ENCODE measurements at regions not wholly inside any gene's neighbourhood (a gene's known extent, or its start where the extent isn't known, plus 50 kb on each side); places are given as distances from the start of the nearest gene placed in this dataset.

DNA sequence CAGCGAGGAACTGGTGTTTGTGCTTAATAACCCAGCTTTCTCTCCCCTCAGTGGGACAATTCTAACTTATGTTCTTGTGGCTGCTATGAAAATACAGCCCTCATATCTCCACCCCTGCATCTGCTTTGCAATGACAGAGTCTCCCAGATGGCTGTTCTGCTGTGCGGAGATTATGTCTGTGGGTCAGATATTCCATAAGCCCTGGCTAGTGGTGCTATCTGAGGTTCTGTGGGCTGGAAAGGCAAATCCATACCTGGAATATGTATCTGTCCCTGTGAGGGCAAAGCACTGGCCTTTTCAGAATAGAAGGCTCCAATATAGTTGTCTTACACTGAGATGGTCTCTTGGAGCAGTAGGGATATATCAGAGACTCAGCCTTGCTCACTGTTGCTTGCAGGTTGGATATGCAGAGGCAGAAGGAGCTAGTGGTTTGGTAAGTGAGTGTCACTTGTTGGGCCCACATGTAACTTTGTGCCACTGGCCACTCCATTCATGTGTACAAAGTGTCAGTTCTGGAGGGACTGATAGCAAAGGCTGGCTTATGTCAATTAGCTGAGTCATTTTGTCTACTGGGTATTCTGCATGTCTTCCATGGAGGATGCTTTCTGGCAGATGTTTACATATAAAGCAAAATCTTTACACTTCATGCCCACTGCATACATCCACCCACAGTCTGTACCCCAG lies 246.6 kb downstream of the FAM76B start:
- TF ChIP-seq POLR2A (IDR thresholded peaks at IDR 0.05): no peak
- TF ChIP-seq, protein P1, sequence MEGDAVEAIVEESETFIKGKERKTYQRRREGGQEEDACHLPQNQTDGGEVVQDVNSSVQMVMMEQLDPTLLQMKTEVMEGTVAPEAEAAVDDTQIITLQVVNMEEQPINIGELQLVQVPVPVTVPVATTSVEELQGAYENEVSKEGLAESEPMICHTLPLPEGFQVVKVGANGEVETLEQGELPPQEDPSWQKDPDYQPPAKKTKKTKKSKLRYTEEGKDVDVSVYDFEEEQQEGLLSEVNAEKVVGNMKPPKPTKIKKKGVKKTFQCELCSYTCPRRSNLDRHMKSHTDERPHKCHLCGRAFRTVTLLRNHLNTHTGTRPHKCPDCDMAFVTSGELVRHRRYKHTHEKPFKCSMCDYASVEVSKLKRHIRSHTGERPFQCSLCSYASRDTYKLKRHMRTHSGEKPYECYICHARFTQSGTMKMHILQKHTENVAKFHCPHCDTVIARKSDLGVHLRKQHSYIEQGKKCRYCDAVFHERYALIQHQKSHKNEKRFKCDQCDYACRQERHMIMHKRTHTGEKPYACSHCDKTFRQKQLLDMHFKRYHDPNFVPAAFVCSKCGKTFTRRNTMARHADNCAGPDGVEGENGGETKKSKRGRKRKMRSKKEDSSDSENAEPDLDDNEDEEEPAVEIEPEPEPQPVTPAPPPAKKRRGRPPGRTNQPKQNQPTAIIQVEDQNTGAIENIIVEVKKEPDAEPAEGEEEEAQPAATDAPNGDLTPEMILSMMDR (IDR thresholded peaks at IDR 0.05): no peak
- no peak overlapping the region for H3K27ac ChIP-seq
- no peaks in the 10 kb centered on the region for H3K9me3 ChIP-seq
- no peaks in the 10 kb centered on the region for H3K36me3 ChIP-seq
- no peak overlapping the region for H3K4me3 ChIP-seq
- no peak for DNase-seq
- no peaks in the 10 kb centered on the region for H3K27me3 ChIP-seq
- H3K4me1 ChIP-seq: no peaks in the 10 kb centered on the region

DNA sequence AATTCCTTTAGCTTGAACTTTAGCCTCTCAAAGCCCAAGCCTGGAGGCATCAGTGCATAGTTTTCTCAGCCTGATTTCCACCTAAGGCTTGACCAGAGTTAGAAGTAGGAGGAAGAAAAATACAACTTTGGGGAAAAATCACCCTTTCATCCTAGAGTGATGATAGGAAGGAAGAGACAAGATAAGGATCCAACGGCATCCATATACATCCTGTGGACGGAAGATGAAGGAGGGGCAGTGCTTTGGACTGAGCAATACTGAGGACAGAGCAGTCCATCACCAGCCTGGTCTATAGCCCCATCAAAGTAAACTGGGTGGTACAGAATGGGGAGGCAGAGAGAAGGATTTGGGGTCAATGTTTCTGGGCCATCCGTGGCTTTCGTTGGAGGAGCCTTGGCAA lies 247.9 kb downstream of the FAM76B start:
- no peaks in the 10 kb centered on the region for H3K9me3 ChIP-seq
- no peaks in the 10 kb centered on the region for H3K27me3 ChIP-seq
- no peak for DNase-seq
- TF ChIP-seq, protein P1 (IDR thresholded peaks at IDR 0.05): no peak
- no peak for TF ChIP-seq POLR2A (IDR thresholded peaks at IDR 0.05)
- no peak overlapping the region for H3K4me3 ChIP-seq
- H3K4me1 ChIP-seq: no peaks in the 10 kb centered on the region
- no peaks in the 10 kb centered on the region for H3K36me3 ChIP-seq
- no peak overlapping the region for H3K27ac ChIP-seq

DNA sequence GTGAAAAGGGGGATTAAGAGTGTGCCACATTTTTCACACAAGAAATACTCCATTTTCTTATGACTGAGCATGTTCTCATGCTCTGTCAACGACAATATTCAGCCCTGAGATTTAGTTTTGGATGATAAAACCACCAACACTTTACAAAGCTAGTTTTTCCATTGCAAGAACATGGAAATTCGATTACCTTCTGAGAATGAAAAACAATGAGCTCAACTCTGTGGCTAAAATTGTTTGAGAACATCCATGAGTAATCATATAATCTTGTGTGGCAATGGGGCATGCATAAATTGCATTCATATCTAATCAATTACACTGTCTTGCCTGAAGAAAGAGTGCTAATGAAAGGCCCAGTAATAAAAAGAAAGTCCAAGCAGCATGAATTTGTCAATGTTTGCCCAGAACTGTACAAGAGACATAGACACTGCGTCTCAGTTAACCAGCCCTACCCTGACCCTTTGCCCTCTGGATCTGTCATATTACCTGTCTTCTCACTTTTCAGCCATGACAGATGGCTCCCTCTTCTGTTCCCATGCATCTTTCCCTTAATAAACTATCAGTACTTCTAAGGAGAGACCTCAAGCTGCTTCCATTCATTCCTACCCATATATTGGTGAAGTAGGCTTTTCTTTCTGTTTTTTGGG lies 253.4 kb downstream of the FAM76B start:
- no peak for DNase-seq
- Histone ChIP-seq H3K9me3 (no peaks in the 10 kb centered on the region), H3K27me3 (no peaks in the 10 kb centered on the region), H3K36me3 (no peaks in the 10 kb centered on the region), H3K4me3 (no peak overlapping the region), H3K27ac (no peak overlapping the region), H3K4me1 (no peaks in the 10 kb centered on the region)
- TF ChIP-seq POLR2A (IDR thresholded peaks at IDR 0.05): no peak
- TF ChIP-seq, protein P1 (IDR thresholded peaks at IDR 0.05): no peak

DNA sequence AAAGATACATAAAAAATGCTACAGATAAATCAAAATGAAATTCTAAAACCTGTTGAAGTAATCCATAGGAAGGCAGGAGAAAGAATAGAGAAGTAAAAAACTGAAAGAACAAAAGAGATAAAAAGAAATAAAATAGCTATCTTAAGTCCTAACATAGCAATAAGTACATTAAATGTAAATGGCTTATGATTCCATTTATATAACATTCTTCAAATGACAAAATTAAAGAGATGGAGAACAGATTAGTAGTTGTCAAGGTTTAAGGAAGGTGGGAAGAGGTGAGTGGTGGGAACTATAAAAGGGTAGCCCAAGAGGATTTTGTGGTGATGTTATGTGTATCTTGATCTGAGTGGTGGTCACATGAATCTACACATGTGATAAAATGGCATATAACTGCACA lies 254.8 kb downstream of the FAM76B start:
- Histone ChIP-seq H3K9me3 (no peaks in the 10 kb centered on the region), H3K4me1 (no peaks in the 10 kb centered on the region), H3K36me3 (no peaks in the 10 kb centered on the region), H3K27me3 (no peaks in the 10 kb centered on the region), H3K4me3 (no peak overlapping the region), H3K27ac (no peak overlapping the region)
- TF ChIP-seq POLR2A (IDR thresholded peaks at IDR 0.05): no peak
- TF ChIP-seq, protein P1 (IDR thresholded peaks at IDR 0.05): no peak
- DNase-seq: no peak

DNA sequence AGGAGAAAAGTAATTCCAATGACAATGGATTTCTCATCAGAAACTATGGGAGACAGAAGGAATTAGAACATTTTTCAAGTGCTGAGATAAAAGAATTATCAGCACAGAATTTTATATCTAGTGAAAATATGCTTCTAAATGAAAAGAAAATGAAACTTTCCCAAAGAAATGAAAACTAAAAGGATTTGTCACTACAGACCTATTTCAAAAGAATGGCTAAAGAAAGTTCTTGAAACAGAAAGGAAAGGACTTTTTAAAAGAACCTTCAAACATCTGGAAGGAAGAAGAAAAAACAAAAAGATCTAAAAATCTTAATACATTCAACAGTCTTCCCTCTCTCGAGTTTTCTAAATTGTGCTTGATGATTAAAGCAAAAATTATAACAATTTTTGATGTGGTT lies 255.4 kb downstream of the FAM76B start:
- Histone ChIP-seq H3K4me3 (no peak overlapping the region), H3K36me3 (no peaks in the 10 kb centered on the region), H3K4me1 (no peaks in the 10 kb centered on the region), H3K27ac (no peak overlapping the region), H3K9me3 (no peaks in the 10 kb centered on the region), H3K27me3 (no peaks in the 10 kb centered on the region)
- TF ChIP-seq, protein P1 (IDR thresholded peaks at IDR 0.05): no peak
- no peak for TF ChIP-seq POLR2A (IDR thresholded peaks at IDR 0.05)
- no peak for DNase-seq

Data from Peyer's patch (tissue), 4 donors.